OCI-LY1 (cell line): ENCODE measurements at regions not wholly inside any gene's neighbourhood (a gene's known extent, or its start where the extent isn't known, plus 50 kb on each side); places are given as distances from the start of the nearest gene placed in this dataset.

ENCODE experiments used
- EZH2 ChIP-seq: fragments of 200-600 bp; sonication (generic), shearing (Covaris generic); IDR thresholded peaks from 2 replicates; pipeline ENCODE4 v1.8.0; 2017; ENCODE audit warnings: borderline replicate concordance, mixed run types, mild to moderate bottlenecking, antibody characterized with exemption, low read length, moderate library complexity, mixed read lengths
- TF ChIP-seq, protein P1 (sequence below): fragments of 200-600 bp; sonication (generic), shearing (Covaris generic); IDR thresholded peaks from 2 replicates; pipeline ENCODE4 v1.5.1; 2017; ENCODE audit warnings: mild to moderate bottlenecking, antibody characterized with exemption, low read length, moderate library complexity, mixed read lengths

DNA sequence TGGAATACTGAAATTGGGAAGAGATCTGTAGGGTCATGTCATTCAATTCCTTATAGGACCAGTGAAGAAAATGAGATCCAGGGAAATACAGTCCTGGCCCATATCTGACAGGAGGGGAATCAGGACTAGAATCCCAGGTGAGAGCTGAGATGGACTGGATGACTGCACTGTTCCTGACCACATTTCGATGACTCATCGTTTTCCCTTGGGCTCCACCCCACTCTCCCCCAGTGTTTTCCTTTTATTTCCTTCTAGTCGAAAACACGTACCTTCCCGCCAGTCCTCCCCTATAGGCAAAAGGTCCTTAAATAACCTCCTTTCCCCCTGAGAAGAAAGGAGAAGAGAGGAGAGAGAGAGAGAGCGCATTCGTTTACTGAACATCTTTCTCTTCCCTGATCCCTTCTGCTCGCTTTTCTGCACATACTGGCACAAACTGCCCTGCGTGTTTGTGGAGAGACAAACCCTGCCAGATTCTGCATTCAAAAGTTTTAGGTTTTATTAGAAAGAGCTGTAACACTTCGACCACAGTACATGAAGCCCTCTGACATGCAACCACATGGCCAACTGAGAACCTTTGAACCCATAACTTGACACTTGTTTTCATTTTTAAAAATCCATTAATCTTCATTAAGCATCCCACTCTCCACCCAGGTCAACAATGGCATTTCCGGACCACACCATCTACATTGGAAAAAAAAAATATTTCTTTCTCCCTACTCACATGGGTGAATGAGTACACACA lies 565.7 kb downstream of the METTL15 start:
- TF ChIP-seq, protein P1, sequence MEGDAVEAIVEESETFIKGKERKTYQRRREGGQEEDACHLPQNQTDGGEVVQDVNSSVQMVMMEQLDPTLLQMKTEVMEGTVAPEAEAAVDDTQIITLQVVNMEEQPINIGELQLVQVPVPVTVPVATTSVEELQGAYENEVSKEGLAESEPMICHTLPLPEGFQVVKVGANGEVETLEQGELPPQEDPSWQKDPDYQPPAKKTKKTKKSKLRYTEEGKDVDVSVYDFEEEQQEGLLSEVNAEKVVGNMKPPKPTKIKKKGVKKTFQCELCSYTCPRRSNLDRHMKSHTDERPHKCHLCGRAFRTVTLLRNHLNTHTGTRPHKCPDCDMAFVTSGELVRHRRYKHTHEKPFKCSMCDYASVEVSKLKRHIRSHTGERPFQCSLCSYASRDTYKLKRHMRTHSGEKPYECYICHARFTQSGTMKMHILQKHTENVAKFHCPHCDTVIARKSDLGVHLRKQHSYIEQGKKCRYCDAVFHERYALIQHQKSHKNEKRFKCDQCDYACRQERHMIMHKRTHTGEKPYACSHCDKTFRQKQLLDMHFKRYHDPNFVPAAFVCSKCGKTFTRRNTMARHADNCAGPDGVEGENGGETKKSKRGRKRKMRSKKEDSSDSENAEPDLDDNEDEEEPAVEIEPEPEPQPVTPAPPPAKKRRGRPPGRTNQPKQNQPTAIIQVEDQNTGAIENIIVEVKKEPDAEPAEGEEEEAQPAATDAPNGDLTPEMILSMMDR = no peak
- no peak for TF ChIP-seq EZH2
